ENCODE measurements at regions not wholly inside any gene's neighbourhood (a gene's known extent, or its start where the extent isn't known, plus 50 kb on each side); places are given as distances from the start of the nearest gene placed in this dataset.

DNA sequence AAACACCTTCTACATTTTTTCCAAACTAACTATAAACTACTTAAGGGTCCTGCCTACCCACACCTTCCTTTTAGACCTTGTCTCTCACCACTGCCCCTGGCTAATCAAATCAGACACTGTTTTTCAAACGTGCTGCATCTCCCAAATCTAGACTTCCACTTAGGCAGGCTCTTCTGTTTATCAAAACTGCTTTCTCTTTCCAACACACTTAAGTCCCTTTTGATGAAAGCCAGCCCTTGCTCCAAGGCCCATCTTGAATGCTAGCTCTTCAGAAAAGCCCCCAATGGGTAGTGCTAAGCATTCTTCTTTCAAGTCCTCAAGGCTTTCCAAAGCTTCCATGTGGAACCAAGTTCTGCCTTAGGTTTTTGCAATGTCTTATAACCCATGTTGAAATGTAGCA is 888.3 kb downstream of the TUSC7 start:
- no peak for DNase-seq (ENCODE audit: low read depth)
- no peak for TF ChIP-seq CTCF (IDR thresholded peaks at IDR 0.05; ENCODE audit: control insufficient read depth, insufficient read depth, low read depth, low read length, missing control alignments)
- no peak overlapping the region for H3K4me3 ChIP-seq (ENCODE audit: control insufficient read depth, low read depth, low read length)

DNA sequence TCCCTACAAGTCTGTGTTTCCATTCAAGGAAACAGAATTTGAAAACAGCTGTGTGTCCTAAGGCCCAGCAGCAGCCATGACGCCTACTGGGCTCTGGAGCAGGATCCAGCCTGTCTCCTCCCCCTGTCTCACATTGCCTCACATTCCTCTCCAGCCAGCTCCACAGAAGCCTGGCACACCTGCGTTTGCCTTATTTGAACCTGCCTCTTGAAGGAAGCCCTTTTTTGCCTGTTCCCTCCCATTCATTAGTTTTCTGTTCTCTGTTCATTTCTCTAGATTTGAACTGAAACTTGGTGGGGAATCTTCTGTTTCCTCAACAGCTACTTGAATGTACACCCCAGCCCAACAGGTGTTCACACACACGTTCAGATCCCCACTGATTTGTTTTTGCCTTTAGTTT is 890.5 kb downstream of the TUSC7 start:
- DNase-seq (ENCODE audit: low read depth), result no peak
- no peak overlapping the region for H3K4me3 ChIP-seq (ENCODE audit: control insufficient read depth, low read depth, low read length)

DNA sequence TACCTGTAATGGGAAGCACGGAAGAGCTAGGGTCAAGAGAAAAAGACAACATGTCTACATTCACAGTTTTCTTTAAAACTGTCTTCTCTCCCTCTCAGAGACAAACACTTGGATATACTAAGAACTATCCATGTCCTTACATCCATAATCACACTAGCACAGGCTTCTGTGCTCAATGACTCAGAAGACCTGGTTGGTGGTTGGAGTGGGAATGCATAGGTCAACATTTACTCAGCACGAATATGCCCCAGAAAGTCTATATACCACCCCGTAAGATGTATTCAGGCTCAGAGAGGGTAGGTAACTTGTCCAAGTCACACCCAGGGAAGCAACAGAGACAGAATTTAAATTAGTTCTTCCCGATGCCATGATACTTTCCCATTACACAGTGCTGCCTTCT is 891.1 kb downstream of the TUSC7 start:
- DNase-seq (ENCODE audit: low read depth), result no peak
- H3K4me3 ChIP-seq (ENCODE audit: control insufficient read depth, low read depth, low read length), result no peak overlapping the region
- TF ChIP-seq CTCF (IDR thresholded peaks at IDR 0.05; ENCODE audit: control insufficient read depth, insufficient read depth, low read depth, low read length, missing control alignments), result no peak

More for the DNA sequence above, 890.5 kb downstream of the TUSC7 start:
- TF ChIP-seq CTCF (IDR thresholded peaks at IDR 0.05; ENCODE audit: control insufficient read depth, insufficient read depth, low read depth, low read length, missing control alignments), result no peak

DNA sequence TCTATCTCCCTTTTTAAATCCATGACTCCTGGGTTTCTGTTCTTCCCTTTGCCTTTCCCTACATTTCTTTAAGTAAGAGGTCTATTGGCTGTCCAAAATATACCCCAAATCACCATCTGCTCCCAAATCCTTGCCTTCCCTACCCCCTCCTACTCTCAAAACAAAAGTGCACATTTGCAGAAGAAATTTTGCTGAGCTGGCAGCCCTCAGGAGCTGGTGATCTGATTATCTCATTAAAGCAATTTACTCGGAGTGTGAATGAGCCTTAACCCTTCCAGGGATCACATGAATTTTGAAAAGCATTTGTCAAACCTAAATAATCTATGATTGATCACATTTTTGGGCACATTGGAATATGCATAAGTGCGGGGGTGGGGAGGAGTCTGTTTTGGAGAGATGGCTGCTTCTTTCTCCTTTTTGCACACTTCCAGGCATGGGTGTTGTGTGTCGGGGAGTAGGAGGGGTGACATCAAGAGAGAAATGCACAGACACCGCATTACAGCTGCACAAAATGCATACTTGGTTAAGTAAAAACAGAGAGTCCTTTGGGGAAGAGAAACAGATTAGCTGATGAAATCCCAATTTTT is 892.6 kb downstream of the TUSC7 start:
- H3K4me3 ChIP-seq (ENCODE audit: control insufficient read depth, low read depth, low read length), result no peak overlapping the region
- DNase-seq (ENCODE audit: low read depth), result no peak
- no peak for TF ChIP-seq CTCF (IDR thresholded peaks at IDR 0.05; ENCODE audit: control insufficient read depth, insufficient read depth, low read depth, low read length, missing control alignments)

- no peak for DNase-seq (ENCODE audit: low read depth)
- no peak for TF ChIP-seq CTCF (IDR thresholded peaks at IDR 0.05; ENCODE audit: control insufficient read depth, insufficient read depth, low read depth, low read length, missing control alignments)
- no peak overlapping the region for H3K4me3 ChIP-seq (ENCODE audit: control insufficient read depth, low read depth, low read length)
Measured at GRCh38 chr3:117603097-117603496, 893.5 kb downstream of the TUSC7 start.

- H3K4me3 ChIP-seq (ENCODE audit: control insufficient read depth, low read depth, low read length), result no peak overlapping the region
- DNase-seq (ENCODE audit: low read depth), result no peak
- no peak for TF ChIP-seq CTCF (IDR thresholded peaks at IDR 0.05; ENCODE audit: control insufficient read depth, insufficient read depth, low read depth, low read length, missing control alignments)
Measured at GRCh38 chr3:117606866-117607265, 897.3 kb downstream of the TUSC7 start.

GRCh38 chr3:117609330-117609729 is 899.8 kb downstream of the TUSC7 start:
- no peak for TF ChIP-seq CTCF (IDR thresholded peaks at IDR 0.05; ENCODE audit: control insufficient read depth, insufficient read depth, low read depth, low read length, missing control alignments)
- no peak overlapping the region for H3K4me3 ChIP-seq (ENCODE audit: control insufficient read depth, low read depth, low read length)
- no peak for DNase-seq (ENCODE audit: low read depth)
